ENCODE measurements at regions not wholly inside any gene's neighbourhood (a gene's known extent, or its start where the extent isn't known, plus 50 kb on each side); places are given as distances from the start of the nearest gene placed in this dataset.

GRCh38 chr6:62819640-62820039 is 391.6 kb upstream of the FKBP1C start:
- no peak for DNase-seq (ENCODE audit: low spot score)
- Mint-ChIP-seq H3K36me3 (ENCODE audit: low read depth) (no peaks in the 10 kb centered on the region), H3K27ac (ENCODE audit: unreplicated experiment) (no peak overlapping the region), H3K4me3 (ENCODE audit: unreplicated experiment) (no peak overlapping the region), H3K4me1 (ENCODE audit: low read depth) (no peaks in the 10 kb centered on the region), H3K9me3 (ENCODE audit: low read depth) (peaks cover 14% of the 10 kb centered on the region), H3K27me3 (ENCODE audit: low read depth) (no peaks in the 10 kb centered on the region)
- TF ChIP-seq CTCF (IDR thresholded peaks at IDR 0.05): no peak

- H3K4me3 Mint-ChIP-seq (ENCODE audit: unreplicated experiment): no peak overlapping the region
- H3K27ac Mint-ChIP-seq (ENCODE audit: unreplicated experiment): no peak overlapping the region
- no peak for DNase-seq (ENCODE audit: low spot score)
- no peaks in the 10 kb centered on the region for H3K36me3 Mint-ChIP-seq (ENCODE audit: low read depth)
- no peaks in the 10 kb centered on the region for H3K9me3 Mint-ChIP-seq (ENCODE audit: low read depth)
- no peak for TF ChIP-seq CTCF (IDR thresholded peaks at IDR 0.05)
- H3K27me3 Mint-ChIP-seq (ENCODE audit: low read depth): peaks cover 6% of the 10 kb centered on the region
- no peaks in the 10 kb centered on the region for H3K4me1 Mint-ChIP-seq (ENCODE audit: low read depth)
Observed at GRCh38 chr6:62808565-62809293, 402.5 kb upstream of the FKBP1C start.

- no peak for DNase-seq (ENCODE audit: low spot score)
- no peaks in the 10 kb centered on the region for H3K4me1 Mint-ChIP-seq (ENCODE audit: low read depth)
- no peak overlapping the region for H3K4me3 Mint-ChIP-seq (ENCODE audit: unreplicated experiment)
- H3K27ac Mint-ChIP-seq (ENCODE audit: unreplicated experiment): no peak overlapping the region
- H3K36me3 Mint-ChIP-seq (ENCODE audit: low read depth): no peaks in the 10 kb centered on the region
- H3K27me3 Mint-ChIP-seq (ENCODE audit: low read depth): peaks cover 3% of the 10 kb centered on the region
- no peaks in the 10 kb centered on the region for H3K9me3 Mint-ChIP-seq (ENCODE audit: low read depth)
- no peak for TF ChIP-seq CTCF (IDR thresholded peaks at IDR 0.05)
Observed at GRCh38 chr6:62805431-62805830, 405.8 kb upstream of the FKBP1C start.

- H3K4me3 Mint-ChIP-seq (ENCODE audit: unreplicated experiment): no peak overlapping the region
- DNase-seq (ENCODE audit: low spot score): no peak
- no peaks in the 10 kb centered on the region for H3K4me1 Mint-ChIP-seq (ENCODE audit: low read depth)
- TF ChIP-seq CTCF (IDR thresholded peaks at IDR 0.05): no peak
- H3K27ac Mint-ChIP-seq (ENCODE audit: unreplicated experiment): no peak overlapping the region
- no peaks in the 10 kb centered on the region for H3K36me3 Mint-ChIP-seq (ENCODE audit: low read depth)
- no peaks in the 10 kb centered on the region for H3K9me3 Mint-ChIP-seq (ENCODE audit: low read depth)
- peaks cover 3% of the 10 kb centered on the region for H3K27me3 Mint-ChIP-seq (ENCODE audit: low read depth)
Observed at GRCh38 chr6:62803094-62803493, 408.2 kb upstream of the FKBP1C start.

GRCh38 chr6:62797190-62797589 is 414.1 kb upstream of the FKBP1C start:
- DNase-seq (ENCODE audit: low spot score): no peak
- Mint-ChIP-seq H3K27me3 (ENCODE audit: low read depth) (no peaks in the 10 kb centered on the region), H3K4me3 (ENCODE audit: unreplicated experiment) (no peak overlapping the region), H3K4me1 (ENCODE audit: low read depth) (no peaks in the 10 kb centered on the region), H3K9me3 (ENCODE audit: low read depth) (peaks cover 6% of the 10 kb centered on the region), H3K27ac (ENCODE audit: unreplicated experiment) (no peak overlapping the region), H3K36me3 (ENCODE audit: low read depth) (no peaks in the 10 kb centered on the region)
- no peak for TF ChIP-seq CTCF (IDR thresholded peaks at IDR 0.05)

Measured in chondrocyte (in vitro differentiated cells).